ENCODE measurements at regions not wholly inside any gene's neighbourhood (a gene's known extent, or its start where the extent isn't known, plus 50 kb on each side); places are given as distances from the start of the nearest gene placed in this dataset.

DNA sequence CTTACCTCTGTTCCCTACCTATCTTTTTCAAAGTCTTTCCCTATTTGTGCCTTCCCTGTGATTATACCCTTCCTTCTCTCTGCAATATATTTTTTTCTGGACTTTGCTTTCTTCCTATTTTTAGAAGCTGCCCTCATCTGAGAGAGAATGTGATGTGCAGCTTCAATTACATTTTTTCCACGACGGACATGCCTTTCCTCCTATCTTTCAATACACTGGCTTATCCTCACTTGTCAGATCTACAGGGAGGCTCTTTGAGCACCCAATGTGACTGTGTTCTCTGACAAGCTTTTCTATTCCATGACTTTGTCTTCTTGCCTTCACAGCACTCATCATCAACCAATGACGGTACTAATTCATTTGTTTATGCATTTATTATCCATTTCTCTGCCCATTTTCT, 227.9 kb upstream of the CLINT1 start:
- TF ChIP-seq, protein P1, sequence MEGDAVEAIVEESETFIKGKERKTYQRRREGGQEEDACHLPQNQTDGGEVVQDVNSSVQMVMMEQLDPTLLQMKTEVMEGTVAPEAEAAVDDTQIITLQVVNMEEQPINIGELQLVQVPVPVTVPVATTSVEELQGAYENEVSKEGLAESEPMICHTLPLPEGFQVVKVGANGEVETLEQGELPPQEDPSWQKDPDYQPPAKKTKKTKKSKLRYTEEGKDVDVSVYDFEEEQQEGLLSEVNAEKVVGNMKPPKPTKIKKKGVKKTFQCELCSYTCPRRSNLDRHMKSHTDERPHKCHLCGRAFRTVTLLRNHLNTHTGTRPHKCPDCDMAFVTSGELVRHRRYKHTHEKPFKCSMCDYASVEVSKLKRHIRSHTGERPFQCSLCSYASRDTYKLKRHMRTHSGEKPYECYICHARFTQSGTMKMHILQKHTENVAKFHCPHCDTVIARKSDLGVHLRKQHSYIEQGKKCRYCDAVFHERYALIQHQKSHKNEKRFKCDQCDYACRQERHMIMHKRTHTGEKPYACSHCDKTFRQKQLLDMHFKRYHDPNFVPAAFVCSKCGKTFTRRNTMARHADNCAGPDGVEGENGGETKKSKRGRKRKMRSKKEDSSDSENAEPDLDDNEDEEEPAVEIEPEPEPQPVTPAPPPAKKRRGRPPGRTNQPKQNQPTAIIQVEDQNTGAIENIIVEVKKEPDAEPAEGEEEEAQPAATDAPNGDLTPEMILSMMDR (conservative IDR thresholded peaks at IDR 0.05 in 1 of 2, IDR thresholded peaks at IDR 0.05 in 1 of 2; ENCODE audit: low read depth in 1 of 2, low read length in 2 of 2) = no peak
- TF ChIP-seq EZH2 (IDR thresholded peaks at IDR 0.05; ENCODE audit: low read length, missing control alignments) = no peak
